HepG2 (cell line): ENCODE measurements at regions not wholly inside any gene's neighbourhood (a gene's known extent, or its start where the extent isn't known, plus 50 kb on each side); places are given as distances from the start of the nearest gene placed in this dataset.

ENCODE experiments used
- ELF4 ChIP-seq: sonication (generic); formaldehyde crosslinking; IDR thresholded peaks from 2 replicates; pipeline ENCODE4 v1.5.0; 2020; ENCODE audit warnings: missing genetic modification reagents, mild to moderate bottlenecking, moderate library complexity, borderline replicate concordance
- POLR2A ChIP-seq, 2 experiments: IDR thresholded peaks; 2 replicates each; pipeline ENCODE4 v1.6.1; 2011; ENCODE audit warnings: low read depth in 2 of 2, low read length in 2 of 2, mild to moderate bottlenecking in 1 of 2, moderate library complexity in 1 of 2; ENCODE audit not compliant: insufficient read depth in 1 of 2
- POLR2AphosphoS5 ChIP-seq: IDR thresholded peaks from 2 replicates; pipeline ENCODE4 v1.6.1; 2012; ENCODE audit warnings: low read depth, low read length
- ZNF773 ChIP-seq: sonication (generic); formaldehyde crosslinking; IDR thresholded peaks from 2 replicates; pipeline ENCODE4 v1.4.0; 2020; ENCODE audit warnings: missing genetic modification reagents, borderline replicate concordance

DNA sequence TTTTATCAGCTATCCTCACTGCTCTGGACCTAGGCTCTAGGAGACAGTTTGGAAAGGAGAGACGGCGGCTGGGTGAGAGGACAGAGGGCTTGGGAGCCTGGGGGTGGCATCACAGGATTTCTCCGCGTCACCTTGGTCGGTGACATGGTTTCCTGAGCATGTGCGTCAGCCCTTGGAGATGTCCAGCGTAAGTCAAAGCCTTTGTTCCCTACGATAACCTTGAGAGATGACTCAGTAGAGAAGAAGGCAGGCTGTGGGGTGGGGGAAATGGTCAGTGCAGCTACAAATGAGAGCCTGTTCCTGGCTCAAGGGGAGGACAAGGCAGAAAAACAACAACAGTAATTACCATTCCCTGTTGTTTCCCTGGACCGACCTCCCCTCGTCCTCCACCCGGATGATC is 90.2 kb upstream of the TBX3 start:
- TF ChIP-seq POLR2A (IDR thresholded peaks at IDR 0.05; ENCODE audit: insufficient read depth in 1 of 2, low read depth in 2 of 2, low read length in 2 of 2) (no peak), ZNF773 (CRISPR knock-in tag) (no peak), POLR2AphosphoS5 (no peak), ELF4 (CRISPR knock-in tag) (no peak)
